ENCODE measurements at regions not wholly inside any gene's neighbourhood (a gene's known extent, or its start where the extent isn't known, plus 50 kb on each side); places are given as distances from the start of the nearest gene placed in this dataset.

GRCh38 chr2:194618432-194618831 lies 1038.6 kb upstream of the SLC39A10 start:
- no peaks in the 10 kb centered on the region for H3K4me1 Mint-ChIP-seq (ENCODE audit: low read depth)
- H3K9me3 Mint-ChIP-seq (ENCODE audit: low read depth): no peaks in the 10 kb centered on the region
- H3K36me3 Mint-ChIP-seq: no peaks in the 10 kb centered on the region
- H3K4me3 Mint-ChIP-seq: no peak overlapping the region
- H3K27me3 Mint-ChIP-seq: no peaks in the 10 kb centered on the region
- H3K27ac Mint-ChIP-seq: no peak overlapping the region

- H3K9me3 Mint-ChIP-seq (ENCODE audit: low read depth): peaks cover 4% of the 10 kb centered on the region
- H3K36me3 Mint-ChIP-seq: no peaks in the 10 kb centered on the region
- H3K27ac Mint-ChIP-seq: no peak overlapping the region
- H3K4me1 Mint-ChIP-seq (ENCODE audit: low read depth): no peaks in the 10 kb centered on the region
- no peaks in the 10 kb centered on the region for H3K27me3 Mint-ChIP-seq
- no peak overlapping the region for H3K4me3 Mint-ChIP-seq
Measured at GRCh38 chr2:194616334-194616733, 1040.7 kb upstream of the SLC39A10 start.

- Mint-ChIP-seq H3K27ac (no peak overlapping the region), H3K36me3 (no peaks in the 10 kb centered on the region), H3K27me3 (no peaks in the 10 kb centered on the region), H3K4me1 (ENCODE audit: low read depth) (no peaks in the 10 kb centered on the region), H3K4me3 (no peak overlapping the region), H3K9me3 (ENCODE audit: low read depth) (peaks cover 13% of the 10 kb centered on the region)
Measured at GRCh38 chr2:194610297-194610696, 1046.7 kb upstream of the SLC39A10 start.

GRCh38 chr2:194603429-194603828 lies 1053.6 kb upstream of the SLC39A10 start:
- H3K9me3 Mint-ChIP-seq (ENCODE audit: low read depth): peaks cover 17% of the 10 kb centered on the region
- no peaks in the 10 kb centered on the region for H3K4me1 Mint-ChIP-seq (ENCODE audit: low read depth)
- peaks cover 2% of the 10 kb centered on the region for H3K27me3 Mint-ChIP-seq
- H3K36me3 Mint-ChIP-seq: no peaks in the 10 kb centered on the region
- no peak overlapping the region for H3K4me3 Mint-ChIP-seq
- H3K27ac Mint-ChIP-seq: no peak overlapping the region

- Mint-ChIP-seq H3K4me1 (ENCODE audit: low read depth) (no peaks in the 10 kb centered on the region), H3K4me3 (no peak overlapping the region), H3K36me3 (no peaks in the 10 kb centered on the region), H3K27ac (no peak overlapping the region), H3K9me3 (ENCODE audit: low read depth) (peaks cover 17% of the 10 kb centered on the region), H3K27me3 (peaks cover 2% of the 10 kb centered on the region)
Measured at GRCh38 chr2:194602750-194603149, 1054.3 kb upstream of the SLC39A10 start.

GRCh38 chr2:194591192-194591591 lies 1065.8 kb upstream of the SLC39A10 start:
- Mint-ChIP-seq H3K4me3 (no peak overlapping the region), H3K36me3 (no peaks in the 10 kb centered on the region), H3K4me1 (ENCODE audit: low read depth) (no peaks in the 10 kb centered on the region), H3K27me3 (no peaks in the 10 kb centered on the region), H3K9me3 (ENCODE audit: low read depth) (no peaks in the 10 kb centered on the region), H3K27ac (no peak overlapping the region)

GRCh38 chr2:194587739-194588270 lies 1069.2 kb upstream of the SLC39A10 start:
- Mint-ChIP-seq H3K27me3 (no peaks in the 10 kb centered on the region), H3K4me1 (ENCODE audit: low read depth) (no peaks in the 10 kb centered on the region), H3K27ac (no peak overlapping the region), H3K36me3 (no peaks in the 10 kb centered on the region), H3K4me3 (no peak overlapping the region), H3K9me3 (ENCODE audit: low read depth) (no peaks in the 10 kb centered on the region)

GRCh38 chr2:194567661-194568017 lies 1089.4 kb upstream of the SLC39A10 start:
- no peaks in the 10 kb centered on the region for H3K27me3 Mint-ChIP-seq
- no peaks in the 10 kb centered on the region for H3K9me3 Mint-ChIP-seq (ENCODE audit: low read depth)
- H3K4me3 Mint-ChIP-seq: no peak overlapping the region
- no peak overlapping the region for H3K27ac Mint-ChIP-seq
- no peaks in the 10 kb centered on the region for H3K36me3 Mint-ChIP-seq
- no peaks in the 10 kb centered on the region for H3K4me1 Mint-ChIP-seq (ENCODE audit: low read depth)

- no peaks in the 10 kb centered on the region for H3K9me3 Mint-ChIP-seq (ENCODE audit: low read depth)
- no peaks in the 10 kb centered on the region for H3K36me3 Mint-ChIP-seq
- no peak overlapping the region for H3K4me3 Mint-ChIP-seq
- H3K27me3 Mint-ChIP-seq: no peaks in the 10 kb centered on the region
- H3K4me1 Mint-ChIP-seq (ENCODE audit: low read depth): no peaks in the 10 kb centered on the region
- H3K27ac Mint-ChIP-seq: no peak overlapping the region
Measured at GRCh38 chr2:194566907-194567660, 1089.9 kb upstream of the SLC39A10 start.

GRCh38 chr2:194564422-194564821 lies 1092.6 kb upstream of the SLC39A10 start:
- no peak overlapping the region for H3K27ac Mint-ChIP-seq
- no peaks in the 10 kb centered on the region for H3K9me3 Mint-ChIP-seq (ENCODE audit: low read depth)
- H3K4me3 Mint-ChIP-seq: no peak overlapping the region
- H3K27me3 Mint-ChIP-seq: no peaks in the 10 kb centered on the region
- H3K36me3 Mint-ChIP-seq: no peaks in the 10 kb centered on the region
- no peaks in the 10 kb centered on the region for H3K4me1 Mint-ChIP-seq (ENCODE audit: low read depth)

GRCh38 chr2:194562329-194562728 lies 1094.7 kb upstream of the SLC39A10 start:
- no peak overlapping the region for H3K27ac Mint-ChIP-seq
- no peaks in the 10 kb centered on the region for H3K27me3 Mint-ChIP-seq
- no peaks in the 10 kb centered on the region for H3K9me3 Mint-ChIP-seq (ENCODE audit: low read depth)

GRCh38 chr2:194559964-194560363 lies 1097.1 kb upstream of the SLC39A10 start:
- H3K4me1 Mint-ChIP-seq (ENCODE audit: low read depth): no peaks in the 10 kb centered on the region
- no peak overlapping the region for H3K4me3 Mint-ChIP-seq
- H3K27ac Mint-ChIP-seq: no peak overlapping the region
- no peaks in the 10 kb centered on the region for H3K36me3 Mint-ChIP-seq
- no peaks in the 10 kb centered on the region for H3K9me3 Mint-ChIP-seq (ENCODE audit: low read depth)
- no peaks in the 10 kb centered on the region for H3K27me3 Mint-ChIP-seq

More at GRCh38 chr2:194562329-194562728, 1094.7 kb upstream of the SLC39A10 start:
- no peaks in the 10 kb centered on the region for H3K36me3 Mint-ChIP-seq
- H3K4me1 Mint-ChIP-seq (ENCODE audit: low read depth): no peaks in the 10 kb centered on the region
- no peak overlapping the region for H3K4me3 Mint-ChIP-seq

- Mint-ChIP-seq H3K4me1 (ENCODE audit: low read depth) (no peaks in the 10 kb centered on the region), H3K36me3 (no peaks in the 10 kb centered on the region), H3K9me3 (ENCODE audit: low read depth) (no peaks in the 10 kb centered on the region), H3K27me3 (no peaks in the 10 kb centered on the region), H3K27ac (no peak overlapping the region), H3K4me3 (no peak overlapping the region)
Measured at GRCh38 chr2:194559523-194559922, 1097.5 kb upstream of the SLC39A10 start.

GRCh38 chr2:194557993-194558392 lies 1099.0 kb upstream of the SLC39A10 start:
- H3K36me3 Mint-ChIP-seq: no peaks in the 10 kb centered on the region
- no peaks in the 10 kb centered on the region for H3K27me3 Mint-ChIP-seq
- no peaks in the 10 kb centered on the region for H3K4me1 Mint-ChIP-seq (ENCODE audit: low read depth)
- no peak overlapping the region for H3K4me3 Mint-ChIP-seq
- H3K27ac Mint-ChIP-seq: no peak overlapping the region
- H3K9me3 Mint-ChIP-seq (ENCODE audit: low read depth): no peaks in the 10 kb centered on the region

GRCh38 chr2:194556629-194557028 lies 1100.4 kb upstream of the SLC39A10 start:
- no peaks in the 10 kb centered on the region for H3K36me3 Mint-ChIP-seq
- H3K9me3 Mint-ChIP-seq (ENCODE audit: low read depth): no peaks in the 10 kb centered on the region
- no peaks in the 10 kb centered on the region for H3K27me3 Mint-ChIP-seq
- H3K4me3 Mint-ChIP-seq: no peak overlapping the region
- H3K27ac Mint-ChIP-seq: no peak overlapping the region
- no peaks in the 10 kb centered on the region for H3K4me1 Mint-ChIP-seq (ENCODE audit: low read depth)

- no peaks in the 10 kb centered on the region for H3K27me3 Mint-ChIP-seq
- H3K4me3 Mint-ChIP-seq: no peak overlapping the region
- no peaks in the 10 kb centered on the region for H3K4me1 Mint-ChIP-seq (ENCODE audit: low read depth)
- H3K27ac Mint-ChIP-seq: no peak overlapping the region
- no peaks in the 10 kb centered on the region for H3K36me3 Mint-ChIP-seq
- no peaks in the 10 kb centered on the region for H3K9me3 Mint-ChIP-seq (ENCODE audit: low read depth)
Measured at GRCh38 chr2:194553980-194554379, 1103.0 kb upstream of the SLC39A10 start.

Measured in activated naive CD8-positive, alpha-beta T cell (primary cell).